ENCODE measurements at regions not wholly inside any gene's neighbourhood (a gene's known extent, or its start where the extent isn't known, plus 50 kb on each side); places are given as distances from the start of the nearest gene placed in this dataset.

DNA sequence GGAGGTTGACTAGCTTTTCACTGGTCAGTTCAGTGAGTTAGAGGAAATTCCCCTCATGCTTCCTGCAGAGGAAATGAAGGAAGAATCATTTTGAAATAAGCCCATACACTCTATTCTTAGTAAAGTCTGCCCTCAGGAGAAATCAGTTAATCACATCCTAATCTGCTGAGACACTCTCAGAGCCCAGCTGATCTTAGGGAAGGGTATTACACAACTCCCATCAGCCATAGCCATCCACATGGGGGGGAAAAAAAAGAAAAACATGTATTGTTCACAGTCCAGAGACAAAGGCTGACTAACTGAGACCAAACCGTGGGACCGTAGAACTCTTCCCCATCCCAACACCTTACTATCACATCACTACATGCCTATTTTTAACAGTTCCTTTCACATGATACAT is 722.3 kb downstream of the CDH8 start:
- no peak for DNase-seq

DNA sequence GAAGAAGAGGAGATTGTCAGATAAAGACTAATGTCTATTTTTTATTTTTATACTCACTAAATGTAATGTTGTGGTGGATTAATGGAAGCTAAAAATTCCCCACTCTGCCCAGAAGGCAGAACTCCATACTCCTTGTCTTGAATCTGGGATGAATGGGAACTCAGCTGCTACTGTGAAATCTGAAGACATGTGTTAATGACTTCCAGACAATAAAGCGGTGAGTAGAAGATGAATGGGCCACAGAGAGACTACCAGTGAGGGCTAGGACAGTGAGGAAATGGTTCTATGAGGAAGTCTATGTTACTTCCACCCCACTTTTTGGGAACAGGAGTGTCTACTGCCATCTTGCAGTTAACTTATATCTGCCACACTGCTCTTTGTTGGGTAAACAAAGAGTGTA is 726.9 kb downstream of the CDH8 start:
- DNase-seq = no peak

DNA sequence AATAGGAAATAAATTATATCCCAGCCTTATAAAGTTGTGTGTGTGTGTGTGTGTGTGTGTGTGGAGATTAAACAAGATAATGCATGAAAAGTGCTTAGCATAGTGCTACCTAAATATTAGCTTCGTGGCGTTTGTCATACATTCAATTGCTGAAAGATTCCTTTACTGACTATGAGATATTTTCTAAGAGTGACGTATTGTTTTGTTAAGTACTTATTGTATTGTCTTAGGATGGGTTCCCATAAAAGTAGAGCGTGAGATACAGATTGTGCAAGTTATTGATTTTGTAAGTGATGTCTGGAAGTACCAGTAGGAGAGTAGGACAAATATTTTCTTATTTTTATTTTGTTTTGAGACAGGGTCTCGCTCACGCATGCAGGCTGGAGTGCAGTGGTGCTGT is 730.0 kb downstream of the CDH8 start:
- no peak for DNase-seq

DNA sequence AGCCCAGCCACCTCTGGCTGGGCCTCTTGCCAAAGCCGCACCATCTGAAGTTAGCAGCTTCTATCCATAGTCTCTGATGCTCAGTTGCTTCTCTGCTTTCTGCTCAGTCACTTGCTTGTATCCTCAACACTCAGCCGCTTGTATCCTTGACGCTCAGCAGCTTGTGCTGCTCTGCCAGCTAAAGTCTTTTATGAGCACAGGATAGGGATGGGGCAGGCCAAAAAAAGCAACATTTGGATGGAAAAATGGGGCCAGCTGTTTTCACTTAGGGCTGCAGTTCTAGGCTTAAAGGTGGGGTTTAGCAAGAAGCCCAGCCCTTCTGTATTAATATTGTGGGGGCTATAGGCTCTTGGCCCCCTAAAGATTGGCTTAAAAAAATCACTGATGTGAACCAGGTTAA is 739.4 kb downstream of the CDH8 start:
- no peak for DNase-seq

DNA sequence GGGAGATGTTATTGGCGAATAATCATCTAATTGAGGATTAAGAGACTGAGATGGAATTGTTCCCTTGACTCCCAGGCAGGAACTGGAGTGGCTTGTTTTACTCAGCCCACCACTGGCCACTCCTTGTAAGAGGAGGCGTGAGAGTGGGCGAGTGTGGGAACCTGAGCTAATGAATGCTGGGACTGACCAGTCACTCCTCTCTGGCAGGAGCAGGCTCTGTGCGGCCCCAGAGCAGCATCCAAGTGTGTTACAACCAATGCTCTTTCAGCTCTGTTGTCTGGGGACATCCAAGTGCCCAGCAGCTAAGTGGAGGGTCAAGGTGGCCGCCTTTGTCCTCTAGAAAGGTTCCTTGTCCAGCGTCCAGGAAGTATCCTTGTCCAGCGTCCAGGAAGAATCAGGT is 739.9 kb downstream of the CDH8 start:
- no peak for DNase-seq

DNA sequence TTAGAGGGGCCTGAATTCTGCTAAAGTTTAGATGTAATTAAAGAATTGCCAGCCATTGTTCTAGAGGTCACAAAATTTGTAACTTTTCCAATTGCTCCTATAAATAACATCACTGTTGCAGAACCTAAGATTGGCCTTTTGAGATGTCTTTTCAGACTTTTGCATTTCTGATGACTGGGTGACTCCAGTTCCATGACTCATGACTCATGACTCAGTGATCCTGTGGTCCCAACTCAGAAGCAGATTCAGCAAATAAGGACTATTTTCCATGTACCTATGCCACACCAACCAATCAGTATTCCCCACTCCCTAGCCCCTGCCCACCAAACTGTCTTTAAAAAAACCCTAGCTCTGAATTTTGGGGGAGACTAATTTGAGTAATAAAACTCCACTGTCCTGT is 740.9 kb downstream of the CDH8 start:
- peak in 2 of 4 experiments; percentile 2 to 7 for DNase-seq

DNA sequence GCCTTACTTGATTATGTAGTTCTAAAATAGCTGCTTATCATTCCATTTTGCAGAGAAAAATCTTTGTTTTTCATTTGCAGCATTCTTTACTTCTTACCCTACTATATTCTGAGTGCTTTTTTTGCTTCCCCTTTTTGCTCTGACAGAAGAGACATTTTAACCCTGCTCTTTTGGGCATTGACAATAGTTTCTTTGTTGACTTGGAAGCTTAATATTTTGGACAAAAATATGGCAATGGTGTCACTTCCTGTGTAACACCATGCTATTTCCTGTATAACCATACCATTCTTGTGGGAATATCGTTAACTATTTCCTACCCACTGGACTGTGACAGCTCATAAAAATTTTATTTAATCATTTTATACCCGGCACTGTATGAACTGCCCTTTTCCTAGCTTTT is 747.1 kb downstream of the CDH8 start:
- DNase-seq = no peak

DNA sequence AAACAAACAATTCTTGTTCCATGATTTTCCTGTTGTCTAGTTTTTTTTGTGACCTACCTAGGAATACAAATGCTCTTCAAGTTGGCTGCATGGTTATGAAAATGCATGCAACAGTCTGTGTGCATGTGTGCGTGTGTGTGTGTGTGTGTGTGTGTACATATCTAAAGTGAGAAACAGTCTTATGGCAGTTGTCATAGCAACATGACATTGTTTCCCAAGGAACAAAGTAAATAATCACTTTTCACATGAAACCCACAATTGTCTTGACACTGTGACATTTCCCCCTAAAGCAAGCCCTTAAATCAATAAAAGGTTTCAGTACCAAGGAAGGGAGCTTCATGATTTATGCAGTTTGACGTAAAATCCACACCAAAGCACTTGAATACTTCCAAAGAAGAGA is 758.4 kb downstream of the CDH8 start:
- DNase-seq = no peak

DNA sequence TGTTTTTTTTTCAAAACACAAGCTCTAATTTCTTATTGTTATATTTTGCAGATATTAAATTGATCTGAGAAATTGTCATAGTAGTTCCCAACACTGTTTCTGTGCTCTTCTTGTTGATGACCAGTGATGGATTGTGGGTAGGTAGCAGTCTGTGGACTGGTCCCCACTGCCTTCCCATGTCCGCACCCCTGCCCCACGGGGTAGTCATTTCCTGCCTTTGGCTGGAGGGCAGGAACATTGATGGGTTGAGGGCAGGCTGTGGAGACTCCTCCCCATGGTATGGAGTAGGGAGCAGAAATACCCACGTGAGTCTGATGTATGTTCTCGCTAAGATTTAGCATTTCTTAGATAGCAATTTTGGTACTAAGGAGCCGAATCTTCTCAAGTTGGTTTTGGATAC is 762.0 kb downstream of the CDH8 start:
- DNase-seq = no peak

DNA sequence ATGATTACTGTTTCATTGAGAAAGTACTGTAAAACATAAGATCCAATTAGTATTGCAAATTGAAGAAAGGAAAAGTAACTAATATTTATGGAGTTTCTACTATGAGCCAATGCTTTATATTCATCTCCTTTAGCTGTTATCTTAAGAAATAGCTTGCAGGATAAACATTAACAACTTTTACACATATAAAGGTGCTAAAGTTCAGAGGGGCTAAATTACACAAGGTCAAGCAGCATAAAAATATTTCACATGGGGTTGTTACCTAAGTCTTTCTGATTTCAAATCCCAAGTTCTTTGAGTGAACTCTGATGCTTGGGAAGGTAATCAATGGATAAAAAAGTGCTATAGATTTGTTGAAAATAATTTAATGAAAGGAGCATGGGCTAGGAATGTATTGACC is 765.5 kb downstream of the CDH8 start:
- DNase-seq = no peak

DNA sequence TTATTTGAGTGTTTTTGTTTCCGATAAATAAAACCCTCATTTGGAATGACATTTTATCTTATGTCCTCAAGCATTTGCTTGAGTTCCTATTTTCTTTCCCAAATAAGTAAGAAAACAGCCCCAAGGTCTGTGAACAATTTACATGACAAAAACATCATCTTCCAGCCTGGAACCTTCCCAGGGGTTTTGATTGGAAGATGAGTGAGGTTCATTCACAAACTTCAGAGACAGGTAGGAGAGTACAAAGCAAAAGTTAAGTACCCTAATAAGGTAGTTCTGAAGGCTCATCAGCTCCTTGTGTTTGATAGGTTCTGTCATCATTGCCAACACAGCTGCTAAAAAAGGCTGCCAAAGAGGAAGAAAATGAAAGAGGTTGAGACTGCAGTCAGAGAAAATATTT is 772.8 kb downstream of the CDH8 start:
- no peak for DNase-seq

DNA sequence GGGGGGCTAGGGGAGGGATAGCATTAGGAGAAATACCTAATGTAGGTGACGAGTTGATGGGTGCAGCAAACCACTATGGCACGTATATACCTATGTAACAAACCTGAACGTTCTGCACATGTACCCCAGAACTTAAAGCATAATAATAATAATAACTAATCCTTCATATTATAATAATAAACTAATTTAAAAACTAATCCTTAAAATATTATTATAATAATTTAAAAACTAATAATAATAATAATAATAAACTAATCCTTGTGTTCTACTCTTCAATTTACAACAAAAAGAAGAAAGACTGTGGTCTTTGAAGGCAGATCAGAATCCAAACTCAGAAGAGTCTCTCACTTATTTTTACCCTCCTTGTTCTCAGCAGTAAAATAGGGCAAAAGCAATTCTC is 774.9 kb downstream of the CDH8 start:
- no peak for DNase-seq

DNA sequence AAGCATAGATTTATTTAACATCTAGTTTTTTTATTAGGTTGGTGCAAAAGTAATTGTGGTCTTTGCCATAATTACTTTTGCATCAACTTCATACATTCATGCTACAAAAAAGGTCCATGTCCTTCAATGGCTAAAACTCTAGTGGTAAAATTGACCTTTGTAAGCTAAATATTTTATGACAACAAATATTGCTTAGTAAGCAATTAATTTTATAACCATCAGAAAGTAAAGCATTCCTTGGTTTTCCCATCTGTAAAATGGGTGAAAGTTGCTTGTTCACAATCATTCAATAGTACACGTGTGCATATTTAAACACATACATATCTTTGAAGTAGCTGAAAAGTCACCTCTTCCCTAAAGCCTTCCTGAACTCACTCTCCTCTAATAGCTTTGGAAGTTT is 789.6 kb downstream of the CDH8 start:
- DNase-seq = no peak

DNA sequence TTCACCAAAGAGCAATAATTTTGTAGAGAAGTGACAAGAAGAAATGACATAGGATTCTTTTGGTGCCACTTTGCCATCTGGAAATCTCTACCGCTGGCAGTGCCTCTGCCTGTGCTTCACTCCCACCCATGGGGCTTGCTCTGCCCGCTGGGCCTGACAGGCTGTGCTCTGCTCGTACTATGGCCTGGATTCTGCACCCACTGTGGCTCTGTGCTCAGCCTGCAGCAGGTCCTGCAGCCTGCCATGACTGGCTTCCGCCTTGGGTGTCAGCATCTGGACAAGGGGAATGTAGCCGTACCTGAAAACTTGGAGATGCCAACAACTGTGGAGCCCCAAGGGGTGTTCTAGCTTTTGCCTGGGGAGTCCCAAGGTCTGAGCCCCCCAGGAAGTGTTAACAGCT is 792.3 kb downstream of the CDH8 start:
- no peak for DNase-seq

DNA sequence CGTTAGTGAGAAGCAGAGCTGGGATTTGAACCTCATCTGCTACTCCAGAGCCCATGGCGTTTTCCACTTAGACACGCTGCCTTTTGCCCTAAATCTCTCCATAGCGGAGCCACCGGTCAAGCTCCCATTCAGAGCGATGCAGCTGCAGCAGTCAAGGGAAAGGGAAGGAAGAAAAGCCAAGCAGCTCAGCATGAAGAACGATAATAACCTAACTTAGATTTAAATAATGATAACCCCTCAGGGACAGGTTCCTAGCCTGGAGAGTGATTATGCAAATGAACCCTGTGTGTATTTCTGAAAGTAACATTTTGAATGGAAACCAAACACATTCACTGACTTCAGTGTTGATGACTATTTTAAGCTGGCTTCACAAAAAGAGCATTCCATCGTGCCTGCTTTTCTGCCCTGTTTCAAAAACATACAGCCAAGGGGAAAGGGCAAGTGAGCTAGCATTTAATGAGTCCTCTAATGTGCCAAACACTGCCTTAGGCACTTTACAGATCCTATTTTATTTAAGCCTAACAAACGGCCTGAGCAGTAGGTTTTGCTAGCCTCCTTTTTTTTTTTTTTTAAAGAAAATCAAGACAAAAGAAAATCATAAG is 798.3 kb downstream of the CDH8 start:
- DNase-seq = no peak

DNA sequence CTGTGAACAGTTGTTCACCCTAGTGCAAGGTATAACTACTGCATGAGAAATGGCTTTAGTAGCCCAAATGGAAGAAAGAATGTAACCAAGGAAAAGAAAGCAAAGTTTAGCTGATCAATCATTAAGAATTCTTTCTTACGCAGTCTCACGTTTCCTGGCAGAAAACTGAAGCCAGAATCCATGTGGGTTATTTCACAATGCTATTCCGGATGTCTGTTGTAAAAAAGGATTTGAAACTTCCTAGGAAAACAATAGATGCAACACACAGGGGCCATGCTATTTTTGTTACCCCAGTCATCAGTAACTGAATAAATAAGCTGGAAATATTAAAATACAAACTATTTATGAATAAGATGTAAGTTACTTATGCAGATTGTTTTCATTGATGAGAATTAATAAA is 802.5 kb downstream of the CDH8 start:
- DNase-seq = peak in 1 of 4 experiments; percentile 11

DNA sequence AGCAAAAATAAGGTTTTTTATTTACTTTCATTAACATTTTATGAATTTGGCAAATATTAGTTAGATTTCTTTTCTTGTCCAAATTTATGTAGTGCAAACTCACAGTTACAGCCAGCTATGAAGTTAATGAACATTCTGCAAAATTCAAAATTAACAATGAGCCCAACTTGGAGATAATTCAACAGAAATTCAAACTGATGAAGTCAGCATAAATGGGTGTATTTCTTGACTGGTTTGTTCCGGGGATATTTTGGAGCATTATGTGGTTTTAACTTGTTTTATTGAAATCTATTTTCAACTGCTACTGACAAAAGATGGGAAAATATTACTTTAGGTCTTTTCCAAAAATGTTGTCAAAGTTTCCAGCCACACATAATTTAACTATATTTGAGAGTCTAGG is 807.9 kb downstream of the CDH8 start:
- no peak for DNase-seq

DNA sequence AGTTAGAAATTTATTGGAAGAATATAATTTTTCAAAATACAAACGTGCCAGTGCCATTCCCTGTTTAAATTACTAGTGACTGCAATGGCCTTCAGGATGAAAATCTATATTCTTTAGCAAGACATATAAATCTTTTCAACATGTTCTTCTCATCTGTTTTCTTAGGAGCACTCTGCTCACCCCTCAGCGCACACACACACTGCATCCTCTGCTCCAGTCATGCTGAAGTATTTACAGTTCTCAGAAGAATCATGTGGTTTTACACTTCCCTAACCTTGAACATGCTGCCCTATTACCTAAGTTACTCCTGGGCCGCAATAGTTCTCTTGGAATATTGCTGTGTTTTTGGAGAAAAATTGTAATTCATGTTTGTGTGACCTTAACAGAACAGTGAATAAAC is 820.6 kb downstream of the CDH8 start:
- no peak for DNase-seq

DNA sequence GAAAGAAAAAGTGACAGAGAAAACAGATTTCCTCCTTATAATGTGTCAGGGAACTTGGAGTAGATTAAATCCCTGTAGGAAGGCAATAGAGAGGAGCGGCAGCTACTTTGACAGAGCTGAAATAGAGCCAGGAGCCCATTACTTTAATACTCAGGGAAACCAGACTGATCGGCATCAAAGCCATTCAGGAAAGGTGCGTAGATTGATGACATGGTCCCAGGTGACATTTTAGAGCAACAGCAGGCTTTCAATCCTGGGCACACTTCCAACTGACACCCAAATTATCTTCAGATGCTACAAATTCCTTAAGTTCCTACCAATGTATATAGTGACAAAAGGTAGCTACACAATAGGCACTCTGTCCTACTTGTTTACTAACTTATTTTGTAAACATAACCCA is 821.5 kb downstream of the CDH8 start:
- no peak for DNase-seq

DNA sequence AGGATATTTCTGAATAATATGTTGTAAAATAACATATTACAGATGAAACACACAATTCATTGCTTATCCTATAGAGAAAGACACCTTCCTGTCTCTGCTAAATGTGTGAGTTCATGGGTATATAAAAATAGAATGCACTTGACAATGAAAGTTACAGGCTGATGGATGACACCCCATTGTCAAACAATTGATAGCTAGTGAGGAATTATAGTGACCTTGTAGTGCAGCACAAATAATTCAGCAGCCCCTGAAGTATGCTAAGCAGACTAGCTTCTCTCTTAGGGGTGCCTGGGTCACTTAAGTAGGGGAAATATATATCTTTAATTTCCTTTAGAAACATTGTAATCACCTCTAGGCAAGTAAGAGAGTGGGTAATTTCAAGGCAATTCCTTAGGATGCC is 826.2 kb downstream of the CDH8 start:
- DNase-seq = no peak

DNA sequence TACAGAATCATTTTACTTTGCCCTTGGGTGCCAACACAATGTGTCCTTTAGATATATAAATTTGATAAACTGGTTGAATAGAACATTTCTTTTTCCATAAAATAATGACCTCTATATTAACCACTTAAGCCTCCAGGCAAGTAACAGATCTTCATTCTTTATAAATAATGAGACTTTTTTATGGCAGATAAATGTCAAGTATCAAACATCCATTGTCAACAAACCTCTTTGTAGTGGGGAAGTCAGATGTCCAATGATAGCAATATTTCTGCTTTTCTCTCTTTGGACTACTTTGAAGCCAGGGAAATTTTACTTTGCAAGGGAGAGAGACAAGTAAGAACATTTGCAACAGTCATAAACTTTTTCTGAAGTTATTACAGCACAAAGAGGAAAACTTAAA is 841.2 kb downstream of the CDH8 start:
- no peak for DNase-seq

DNA sequence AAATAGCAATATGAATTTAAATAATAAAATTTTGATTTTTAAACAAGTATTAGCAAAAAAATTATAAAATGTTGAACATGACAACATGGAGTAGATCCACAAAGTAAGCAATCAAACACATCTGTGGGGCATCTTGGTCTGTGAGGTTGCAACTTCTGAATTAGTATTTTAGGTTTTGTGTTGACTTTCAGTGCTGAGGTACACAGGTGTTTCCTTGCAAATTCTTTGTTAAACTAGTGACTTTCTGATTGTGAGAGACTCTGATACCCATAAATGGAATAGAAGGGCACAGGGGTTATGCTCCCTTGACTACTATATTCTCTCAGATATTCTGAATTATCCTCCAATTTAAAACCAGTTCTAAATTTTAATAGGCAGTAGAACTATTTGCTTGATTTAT is 841.7 kb downstream of the CDH8 start:
- no peak for DNase-seq

DNA sequence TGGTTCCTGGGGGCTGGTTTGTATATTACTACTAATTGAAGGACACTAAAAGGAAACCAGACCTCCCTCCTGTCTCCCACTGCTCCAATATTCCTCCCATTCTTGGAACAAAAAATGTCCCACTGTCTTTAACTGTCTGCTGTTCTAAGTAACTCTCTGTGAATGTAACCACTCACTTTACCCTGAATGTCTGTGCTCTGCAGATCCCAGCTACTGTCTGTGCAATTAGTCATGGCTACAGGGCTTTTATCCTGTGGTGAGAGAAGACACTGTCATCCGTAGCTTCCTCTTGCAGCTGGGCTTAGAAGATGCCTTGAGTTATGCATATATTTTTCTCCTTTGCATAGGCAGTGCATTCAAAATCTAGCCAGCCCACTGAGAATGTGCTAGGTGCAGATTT is 853.8 kb downstream of the CDH8 start:
- no peak for DNase-seq

DNA sequence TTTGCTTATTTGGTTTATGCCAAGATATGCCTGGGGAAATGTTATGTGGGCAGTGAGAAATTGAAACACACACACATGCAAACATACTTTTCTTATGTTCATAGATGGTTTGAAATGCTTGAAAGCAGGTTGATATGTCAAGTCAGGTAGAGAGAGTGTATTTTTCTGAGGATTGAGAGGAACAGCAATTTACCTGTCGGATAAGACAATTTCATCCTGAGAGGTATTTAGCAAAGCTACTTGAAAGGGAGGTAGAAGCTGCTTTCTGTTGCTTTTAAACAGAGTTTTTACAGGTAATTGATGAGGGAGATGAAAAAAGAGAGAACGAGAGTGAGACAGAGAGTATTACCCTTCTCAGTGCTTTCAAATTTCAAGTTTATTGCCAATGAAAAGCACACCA is 854.3 kb downstream of the CDH8 start:
- DNase-seq = no peak

DNA sequence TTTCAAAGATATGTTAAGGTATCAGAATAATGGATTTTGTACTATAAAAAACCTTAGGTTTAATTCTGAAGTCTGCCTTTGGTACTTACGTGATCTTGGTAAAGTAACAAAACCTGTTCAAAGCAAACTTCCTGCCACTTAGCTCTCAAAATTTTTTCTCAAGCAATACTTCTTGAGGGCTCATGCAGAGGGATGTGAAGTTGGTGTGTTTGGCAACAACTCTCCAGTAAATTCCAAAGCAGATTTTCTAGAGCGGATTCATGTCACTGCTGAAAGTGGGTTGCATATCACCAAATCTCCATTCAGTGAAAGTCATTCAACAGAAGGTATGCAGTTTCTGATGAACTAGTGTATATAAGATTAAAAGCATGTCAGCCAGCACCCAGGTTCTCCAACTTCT is 856.7 kb downstream of the CDH8 start:
- no peak for DNase-seq

DNA sequence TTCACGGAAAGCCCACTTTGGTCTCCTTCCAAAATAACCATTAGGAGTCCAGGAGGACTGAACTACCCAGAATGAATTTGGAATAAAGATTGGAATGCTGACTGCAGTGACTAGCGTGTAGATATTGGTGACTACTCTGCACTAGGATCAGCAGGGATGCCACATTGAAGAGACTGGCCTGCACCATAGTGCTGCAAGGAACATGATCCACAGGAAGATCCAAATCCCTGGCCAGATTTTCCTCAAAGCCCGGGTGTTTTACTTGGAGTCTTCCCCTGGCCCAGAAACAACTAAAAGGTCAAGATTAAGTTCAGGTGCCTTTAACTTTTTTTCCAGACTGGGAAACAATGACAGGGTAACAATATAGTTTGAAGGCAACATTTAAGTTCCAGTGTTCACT is 870.4 kb downstream of the CDH8 start:
- no peak for DNase-seq
